GM12891 (cell line): ENCODE measurements at regions not wholly inside any gene's neighbourhood (a gene's known extent, or its start where the extent isn't known, plus 50 kb on each side); places are given as distances from the start of the nearest gene placed in this dataset.

ENCODE experiments used
- PAX5 ChIP-seq: IDR thresholded peaks from 2 replicates; pipeline ENCODE4 v1.6.1; 2011; ENCODE audit warnings: low read length, moderate library complexity, mild to moderate bottlenecking; ENCODE audit not compliant: insufficient read depth, severe bottlenecking
- POLR2A ChIP-seq: IDR thresholded peaks from 2 replicates; pipeline ENCODE4 v1.6.1; 2011; ENCODE audit warnings: low read depth, low read length, control low read depth
- POLR2AphosphoS5 ChIP-seq: IDR thresholded peaks from 2 replicates; pipeline ENCODE4 v1.6.1; 2011; ENCODE audit warnings: low read depth, low read length, control low read depth
- POU2F2 ChIP-seq: IDR thresholded peaks from 2 replicates; pipeline ENCODE4 v1.6.1; 2011; ENCODE audit warnings: low read depth, mild to moderate bottlenecking, control low read depth, low read length, moderate library complexity
- SPI1 ChIP-seq: IDR thresholded peaks from 2 replicates; pipeline ENCODE4 v1.6.1; 2011; ENCODE audit warnings: low read depth, low read length, control low read depth
- TAF1 ChIP-seq: IDR thresholded peaks from 2 replicates; pipeline ENCODE4 v1.6.1; 2011; ENCODE audit warnings: low read depth, low read length, control low read depth

- no peak for TF ChIP-seq POLR2A
- no peak for TF ChIP-seq TAF1
- TF ChIP-seq POLR2AphosphoS5, result no peak
- no peak for TF ChIP-seq SPI1
- TF ChIP-seq PAX5, result no peak
- no peak for TF ChIP-seq POU2F2
Measured at GRCh38 chr1:95734560-95734959, 500.6 kb downstream of the RWDD3 start.
